ENCODE measurements at regions not wholly inside any gene's neighbourhood (a gene's known extent, or its start where the extent isn't known, plus 50 kb on each side); places are given as distances from the start of the nearest gene placed in this dataset.

- H3K36me3 ChIP-seq, result no peaks in the 10 kb centered on the region
- no peaks in the 10 kb centered on the region for H3K27me3 ChIP-seq
- peaks cover under 1 to 9% of the 10 kb centered on the region in 2 experiments for H3K4me1 ChIP-seq (ENCODE audit: control insufficient read depth in 1 of 2, insufficient read depth in 1 of 2, low read depth in 1 of 2, low read length in 1 of 2)
- no peak overlapping the region for H3K4me3 ChIP-seq (ENCODE audit: low read depth in 1 of 2, low read length in 1 of 2)
- H3K9me3 ChIP-seq, result no peaks in the 10 kb centered on the region
- no peak for TF ChIP-seq CTCF (IDR thresholded peaks at IDR 0.05)
- no peak overlapping the region for H3K27ac ChIP-seq
These were observed 657.2 kb downstream of the IRS1 start for GRCh38 chr2:226142463-226142862.

GRCh38 chr2:226140594-226140993, 659.0 kb downstream of the IRS1 start:
- H3K4me1 ChIP-seq (ENCODE audit: control insufficient read depth in 1 of 2, insufficient read depth in 1 of 2, low read depth in 1 of 2, low read length in 1 of 2), result peaks cover 16 to 28% of the 10 kb centered on the region in 2 experiments
- H3K27ac ChIP-seq, result no peak overlapping the region
- no peaks in the 10 kb centered on the region for H3K27me3 ChIP-seq
- no peaks in the 10 kb centered on the region for H3K36me3 ChIP-seq
- H3K9me3 ChIP-seq, result no peaks in the 10 kb centered on the region
- H3K4me3 ChIP-seq (ENCODE audit: low read depth in 1 of 2, low read length in 1 of 2), result no peak overlapping the region
- TF ChIP-seq CTCF (IDR thresholded peaks at IDR 0.05), result no peak

- no peak overlapping the region for H3K27ac ChIP-seq
- H3K9me3 ChIP-seq, result no peaks in the 10 kb centered on the region
- H3K36me3 ChIP-seq, result no peaks in the 10 kb centered on the region
- H3K4me3 ChIP-seq (ENCODE audit: low read depth in 1 of 2, low read length in 1 of 2), result no peak overlapping the region
- no peaks in the 10 kb centered on the region for H3K27me3 ChIP-seq
- no peak for TF ChIP-seq CTCF (IDR thresholded peaks at IDR 0.05)
- H3K4me1 ChIP-seq (ENCODE audit: control insufficient read depth in 1 of 2, insufficient read depth in 1 of 2, low read depth in 1 of 2, low read length in 1 of 2), result peaks cover 16 to 29% of the 10 kb centered on the region in 2 experiments
These were observed 659.9 kb downstream of the IRS1 start for GRCh38 chr2:226139759-226140158.

GRCh38 chr2:226137201-226137811, 662.3 kb downstream of the IRS1 start:
- H3K27me3 ChIP-seq, result no peaks in the 10 kb centered on the region
- TF ChIP-seq CTCF (IDR thresholded peaks at IDR 0.05), result no peak
- H3K9me3 ChIP-seq, result no peaks in the 10 kb centered on the region
- H3K4me1 ChIP-seq (ENCODE audit: control insufficient read depth in 1 of 2, insufficient read depth in 1 of 2, low read depth in 1 of 2, low read length in 1 of 2), result peaks cover 16 to 29% of the 10 kb centered on the region in 2 experiments
- no peaks in the 10 kb centered on the region for H3K36me3 ChIP-seq
- peak overlapping the region; percentile 92 for H3K27ac ChIP-seq
- peak overlapping the region; percentile 3 to 13 for H3K4me3 ChIP-seq (ENCODE audit: low read depth in 1 of 2, low read length in 1 of 2)

GRCh38 chr2:226136739-226137138, 662.9 kb downstream of the IRS1 start:
- H3K27ac ChIP-seq, result peak overlapping the region; percentile 92
- peaks cover 16 to 29% of the 10 kb centered on the region in 2 experiments for H3K4me1 ChIP-seq (ENCODE audit: control insufficient read depth in 1 of 2, insufficient read depth in 1 of 2, low read depth in 1 of 2, low read length in 1 of 2)
- no peak for TF ChIP-seq CTCF (IDR thresholded peaks at IDR 0.05)
- no peaks in the 10 kb centered on the region for H3K36me3 ChIP-seq
- no peaks in the 10 kb centered on the region for H3K9me3 ChIP-seq
- H3K4me3 ChIP-seq (ENCODE audit: low read depth in 1 of 2, low read length in 1 of 2), result peak overlapping the region in 1 of 2 experiments; percentile 3
- H3K27me3 ChIP-seq, result no peaks in the 10 kb centered on the region

All from neutrophil (primary cell).